Activated naive CD8-positive, alpha-beta T cell treated with anti-CD3 and anti-CD28 coated beads, Interleukin-2, amount 50 U/mL, for 16 hours (primary cell): ENCODE measurements at regions not wholly inside any gene's neighbourhood (a gene's known extent, or its start where the extent isn't known, plus 50 kb on each side); places are given as distances from the start of the nearest gene placed in this dataset.
"Not testable (repeated sequence)": the region's sequence is repeated elsewhere in the genome, so short reads cannot be mapped to it uniquely, and the experiment has no call there.

Source experiments
- DNase-seq: peaks from one replicate; pipeline ENCODE4 v3.0.0-alpha.2; 2020; ENCODE audit warnings: low read depth, low spot score

GRCh38 chr4:188728359-188728758, 589.1 kb downstream of the TRIML1 start:
- DNase-seq: no peak

GRCh38 chr4:188732131-188732530, 592.9 kb downstream of the TRIML1 start:
- DNase-seq: no peak

GRCh38 chr4:188735082-188735481, 595.8 kb downstream of the TRIML1 start:
- no peak for DNase-seq

GRCh38 chr4:188737251-188738002, 598.2 kb downstream of the TRIML1 start:
- DNase-seq: no peak

GRCh38 chr4:188738290-188738689, 599.0 kb downstream of the TRIML1 start:
- DNase-seq: not testable (repeated sequence)

GRCh38 chr4:188740172-188740571, 600.9 kb downstream of the TRIML1 start:
- not testable (repeated sequence) for DNase-seq

- DNase-seq: not testable (repeated sequence)
Observed at GRCh38 chr4:188740791-188741190, 601.5 kb downstream of the TRIML1 start.

GRCh38 chr4:188754372-188755002, 615.2 kb downstream of the TRIML1 start:
- DNase-seq: no peak

- no peak for DNase-seq
Observed at GRCh38 chr4:188767496-188767895, 628.3 kb downstream of the TRIML1 start.

- DNase-seq: no peak
Observed at GRCh38 chr4:188778905-188779304, 639.7 kb downstream of the TRIML1 start.

- DNase-seq: no peak
Observed at GRCh38 chr4:188779581-188779980, 640.3 kb downstream of the TRIML1 start.

- DNase-seq: no peak
Observed at GRCh38 chr4:188780028-188780427, 640.8 kb downstream of the TRIML1 start.

- DNase-seq: no peak
Observed at GRCh38 chr4:188780686-188781085, 641.4 kb downstream of the TRIML1 start.

GRCh38 chr4:188781655-188782054, 642.4 kb downstream of the TRIML1 start:
- DNase-seq: no peak

- no peak for DNase-seq
Observed at GRCh38 chr4:188783175-188783574, 643.9 kb downstream of the TRIML1 start.

- no peak for DNase-seq
Observed at GRCh38 chr4:188783606-188784160, 644.4 kb downstream of the TRIML1 start.

- not testable (repeated sequence) for DNase-seq
Observed at GRCh38 chr4:188796600-188796999, 657.4 kb downstream of the TRIML1 start.

- DNase-seq: not testable (repeated sequence)
Observed at GRCh38 chr4:188797011-188797410, 657.8 kb downstream of the TRIML1 start.

GRCh38 chr4:188804861-188805260, 665.6 kb downstream of the TRIML1 start:
- no peak for DNase-seq

GRCh38 chr4:188811121-188811520, 671.9 kb downstream of the TRIML1 start:
- DNase-seq: no peak

GRCh38 chr4:188812644-188813043, 673.4 kb downstream of the TRIML1 start:
- DNase-seq: no peak

- no peak for DNase-seq
Observed at GRCh38 chr4:188818300-188818699, 679.1 kb downstream of the TRIML1 start.

- DNase-seq: no peak
Observed at GRCh38 chr4:188819233-188819632, 680.0 kb downstream of the TRIML1 start.
